ENCODE measurements at regions not wholly inside any gene's neighbourhood (a gene's known extent, or its start where the extent isn't known, plus 50 kb on each side); places are given as distances from the start of the nearest gene placed in this dataset.

DNA sequence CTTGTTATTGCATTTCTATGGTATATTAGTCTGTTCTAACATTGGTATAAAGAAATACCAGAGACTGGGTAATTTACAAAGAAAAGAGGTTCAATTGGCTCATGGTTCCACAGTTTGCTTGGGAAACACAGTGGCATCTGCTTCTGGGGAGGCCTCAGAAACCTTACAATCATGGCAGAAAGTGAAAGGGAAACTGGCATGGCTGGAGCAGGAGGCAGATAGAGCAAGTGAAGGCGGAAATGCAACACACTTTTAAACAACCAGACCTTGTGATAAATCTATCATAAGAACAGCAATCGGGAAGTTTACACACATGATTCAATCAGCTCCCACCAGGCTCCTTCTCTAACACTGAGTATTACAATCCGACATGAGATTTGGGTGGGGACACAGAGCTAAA is 346.6 kb upstream of the GNPDA2 start:
- TF ChIP-seq POLR2A (IDR thresholded peaks at IDR 0.05; ENCODE audit: insufficient read depth in 1 of 2, low read depth in 2 of 2, low read length in 2 of 2) = no peak
- TF ChIP-seq, protein P1, sequence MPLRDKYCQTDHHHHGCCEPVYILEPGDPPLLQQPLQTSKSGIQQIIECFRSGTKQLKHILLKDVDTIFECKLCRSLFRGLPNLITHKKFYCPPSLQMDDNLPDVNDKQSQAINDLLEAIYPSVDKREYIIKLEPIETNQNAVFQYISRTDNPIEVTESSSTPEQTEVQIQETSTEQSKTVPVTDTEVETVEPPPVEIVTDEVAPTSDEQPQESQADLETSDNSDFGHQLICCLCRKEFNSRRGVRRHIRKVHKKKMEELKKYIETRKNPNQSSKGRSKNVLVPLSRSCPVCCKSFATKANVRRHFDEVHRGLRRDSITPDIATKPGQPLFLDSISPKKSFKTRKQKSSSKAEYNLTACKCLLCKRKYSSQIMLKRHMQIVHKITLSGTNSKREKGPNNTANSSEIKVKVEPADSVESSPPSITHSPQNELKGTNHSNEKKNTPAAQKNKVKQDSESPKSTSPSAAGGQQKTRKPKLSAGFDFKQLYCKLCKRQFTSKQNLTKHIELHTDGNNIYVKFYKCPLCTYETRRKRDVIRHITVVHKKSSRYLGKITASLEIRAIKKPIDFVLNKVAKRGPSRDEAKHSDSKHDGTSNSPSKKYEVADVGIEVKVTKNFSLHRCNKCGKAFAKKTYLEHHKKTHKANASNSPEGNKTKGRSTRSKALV (CRISPR knock-in tag; IDR thresholded peaks at IDR 0.05) = no peak
- TF ChIP-seq, protein P2, sequence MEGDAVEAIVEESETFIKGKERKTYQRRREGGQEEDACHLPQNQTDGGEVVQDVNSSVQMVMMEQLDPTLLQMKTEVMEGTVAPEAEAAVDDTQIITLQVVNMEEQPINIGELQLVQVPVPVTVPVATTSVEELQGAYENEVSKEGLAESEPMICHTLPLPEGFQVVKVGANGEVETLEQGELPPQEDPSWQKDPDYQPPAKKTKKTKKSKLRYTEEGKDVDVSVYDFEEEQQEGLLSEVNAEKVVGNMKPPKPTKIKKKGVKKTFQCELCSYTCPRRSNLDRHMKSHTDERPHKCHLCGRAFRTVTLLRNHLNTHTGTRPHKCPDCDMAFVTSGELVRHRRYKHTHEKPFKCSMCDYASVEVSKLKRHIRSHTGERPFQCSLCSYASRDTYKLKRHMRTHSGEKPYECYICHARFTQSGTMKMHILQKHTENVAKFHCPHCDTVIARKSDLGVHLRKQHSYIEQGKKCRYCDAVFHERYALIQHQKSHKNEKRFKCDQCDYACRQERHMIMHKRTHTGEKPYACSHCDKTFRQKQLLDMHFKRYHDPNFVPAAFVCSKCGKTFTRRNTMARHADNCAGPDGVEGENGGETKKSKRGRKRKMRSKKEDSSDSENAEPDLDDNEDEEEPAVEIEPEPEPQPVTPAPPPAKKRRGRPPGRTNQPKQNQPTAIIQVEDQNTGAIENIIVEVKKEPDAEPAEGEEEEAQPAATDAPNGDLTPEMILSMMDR (CRISPR knock-in tag; IDR thresholded peaks at IDR 0.05) = no peak
- no peak for TF ChIP-seq ZKSCAN1 (IDR thresholded peaks at IDR 0.05; ENCODE audit: low read length)
- no peak for TF ChIP-seq YY1 (IDR thresholded peaks at IDR 0.05; ENCODE audit: insufficient read depth, insufficient replicate concordance, low read depth, low read length)
- TF ChIP-seq ZNF713 (CRISPR knock-in tag; IDR thresholded peaks at IDR 0.05) = no peak
- TF ChIP-seq, protein P3, sequence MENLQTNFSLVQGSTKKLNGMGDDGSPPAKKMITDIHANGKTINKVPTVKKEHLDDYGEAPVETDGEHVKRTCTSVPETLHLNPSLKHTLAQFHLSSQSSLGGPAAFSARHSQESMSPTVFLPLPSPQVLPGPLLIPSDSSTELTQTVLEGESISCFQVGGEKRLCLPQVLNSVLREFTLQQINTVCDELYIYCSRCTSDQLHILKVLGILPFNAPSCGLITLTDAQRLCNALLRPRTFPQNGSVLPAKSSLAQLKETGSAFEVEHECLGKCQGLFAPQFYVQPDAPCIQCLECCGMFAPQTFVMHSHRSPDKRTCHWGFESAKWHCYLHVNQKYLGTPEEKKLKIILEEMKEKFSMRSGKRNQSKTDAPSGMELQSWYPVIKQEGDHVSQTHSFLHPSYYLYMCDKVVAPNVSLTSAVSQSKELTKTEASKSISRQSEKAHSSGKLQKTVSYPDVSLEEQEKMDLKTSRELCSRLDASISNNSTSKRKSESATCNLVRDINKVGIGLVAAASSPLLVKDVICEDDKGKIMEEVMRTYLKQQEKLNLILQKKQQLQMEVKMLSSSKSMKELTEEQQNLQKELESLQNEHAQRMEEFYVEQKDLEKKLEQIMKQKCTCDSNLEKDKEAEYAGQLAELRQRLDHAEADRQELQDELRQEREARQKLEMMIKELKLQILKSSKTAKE (CRISPR knock-in tag; IDR thresholded peaks at IDR 0.05; ENCODE audit: borderline replicate concordance) = no peak
- no peak for TF ChIP-seq ZNF589 (CRISPR knock-in tag; conservative IDR thresholded peaks at IDR 0.05)
- no peak for TF ChIP-seq KDM1A (CRISPR knock-in tag; IDR thresholded peaks at IDR 0.05)

Measured in HepG2 (cell line).